Activated CD4-positive, alpha-beta T cell treated with anti-CD3 and anti-CD28 coated beads, Interleukin-2, amount 10 ng/mL, durations not matched to agents 24 days and 14 days (primary cell): ENCODE measurements at regions not wholly inside any gene's neighbourhood (a gene's known extent, or its start where the extent isn't known, plus 50 kb on each side); places are given as distances from the start of the nearest gene placed in this dataset.
"Not testable (repeated sequence)": the region's sequence is repeated elsewhere in the genome, so short reads cannot be mapped to it uniquely, and the experiment has no call there.

Source experiments
- DNase-seq: peaks from one replicate; pipeline ENCODE4 v3.0.0; 2022
- H3K27ac Mint-ChIP-seq: one replicate; pipeline ENCODE4 v1.8.0; 2022; ENCODE audit warnings: mild to moderate bottlenecking, mixed read lengths
- H3K27me3 Mint-ChIP-seq: one replicate; pipeline ENCODE4 v1.8.0; 2022; ENCODE audit warnings: mixed read lengths
- H3K36me3 Mint-ChIP-seq: one replicate; pipeline ENCODE4 v1.8.0; 2022; ENCODE audit warnings: low read depth, mild to moderate bottlenecking, mixed read lengths
- H3K4me1 Mint-ChIP-seq: one replicate; pipeline ENCODE4 v1.8.0; 2021; ENCODE audit warnings: mixed read lengths
- H3K4me3 Mint-ChIP-seq: one replicate; pipeline ENCODE4 v1.8.0; 2022; ENCODE audit warnings: mild to moderate bottlenecking, moderate library complexity, mixed read lengths
- H3K9me3 Mint-ChIP-seq: one replicate; pipeline ENCODE4 v1.8.0; 2021; ENCODE audit warnings: mixed read lengths
- intact Hi-C: fragments of 100-400 bp; cut with micrococcal nuclease; formaldehyde crosslinking; loops from one replicate; pipeline ENCODE4 v1.15.1; 2023

DNA sequence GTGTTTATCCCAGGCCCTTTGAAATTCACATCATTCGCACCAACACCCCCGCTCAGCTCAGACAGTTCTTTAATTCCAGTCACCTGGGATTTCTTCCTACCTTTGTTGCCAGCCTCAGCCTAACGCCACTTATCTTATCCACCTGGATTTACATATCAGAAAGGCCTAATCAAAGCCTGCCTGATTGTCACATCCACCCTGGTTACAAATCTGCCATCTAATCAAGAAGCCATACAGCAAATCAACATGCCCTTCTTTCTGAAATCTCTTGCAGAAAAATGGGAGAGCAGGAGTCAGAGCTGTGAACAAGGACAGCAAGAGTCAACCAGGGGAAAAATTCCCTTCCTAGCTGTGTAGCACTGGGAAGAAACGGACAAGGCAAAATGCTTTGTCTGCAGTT, 173.2 kb upstream of the DAB1 start:
- no peaks in the 10 kb centered on the region for H3K9me3 Mint-ChIP-seq

DNA sequence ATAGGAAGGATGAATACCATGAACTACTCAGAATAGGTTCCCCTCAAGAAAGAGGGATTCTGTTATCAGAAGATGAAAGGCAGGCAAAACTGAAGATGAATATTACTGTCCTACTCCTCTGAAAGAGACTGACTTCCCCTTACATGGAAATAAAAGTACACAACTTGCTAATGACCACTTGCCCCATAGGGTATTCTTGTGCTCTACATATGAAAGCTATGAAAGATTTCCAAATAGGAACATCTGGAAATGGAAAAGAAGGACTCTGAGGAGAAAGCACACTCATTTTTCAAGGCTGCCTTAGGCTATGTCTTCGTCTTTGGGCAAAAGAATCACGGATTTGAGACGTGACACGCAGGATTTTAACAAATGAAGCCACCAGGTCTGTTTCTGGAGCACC, 170.1 kb upstream of the DAB1 start:
- intact Hi-C loops, result no loop called here
- Mint-ChIP-seq H3K4me1 (no peaks in the 10 kb centered on the region), H3K27ac (no peak overlapping the region), H3K4me3 (no peak overlapping the region), H3K9me3 (no peaks in the 10 kb centered on the region), H3K27me3 (no peaks in the 10 kb centered on the region), H3K36me3 (no peaks in the 10 kb centered on the region)
- DNase-seq, result no peak

More for the DNA sequence above, 173.2 kb upstream of the DAB1 start:
- no peaks in the 10 kb centered on the region for H3K36me3 Mint-ChIP-seq
- no peaks in the 10 kb centered on the region for H3K27me3 Mint-ChIP-seq
- intact Hi-C loops, result no loop called here
- H3K4me1 Mint-ChIP-seq, result no peaks in the 10 kb centered on the region
- H3K27ac Mint-ChIP-seq, result no peak overlapping the region
- H3K4me3 Mint-ChIP-seq, result no peak overlapping the region
- no peak for DNase-seq

DNA sequence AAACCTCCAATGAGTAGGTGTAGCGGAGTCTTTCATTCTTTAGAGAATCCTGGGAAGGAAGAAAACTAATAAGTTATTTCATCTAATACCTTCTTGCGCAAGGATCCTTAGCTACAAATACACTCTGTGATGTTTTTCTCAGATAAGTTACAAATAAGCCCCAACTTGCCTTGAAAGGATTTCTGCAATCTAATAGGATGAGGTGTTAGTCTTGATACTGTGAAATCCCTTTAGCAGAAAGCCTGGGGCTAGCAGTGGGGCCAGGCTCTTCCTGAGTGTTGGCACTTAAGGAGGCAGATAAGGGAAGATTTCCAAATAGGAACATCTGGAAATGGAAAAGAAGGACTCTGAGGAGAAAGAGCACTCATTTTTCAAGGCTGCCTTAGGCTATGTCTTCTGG, 168.0 kb upstream of the DAB1 start:
- no peaks in the 10 kb centered on the region for H3K36me3 Mint-ChIP-seq

DNA sequence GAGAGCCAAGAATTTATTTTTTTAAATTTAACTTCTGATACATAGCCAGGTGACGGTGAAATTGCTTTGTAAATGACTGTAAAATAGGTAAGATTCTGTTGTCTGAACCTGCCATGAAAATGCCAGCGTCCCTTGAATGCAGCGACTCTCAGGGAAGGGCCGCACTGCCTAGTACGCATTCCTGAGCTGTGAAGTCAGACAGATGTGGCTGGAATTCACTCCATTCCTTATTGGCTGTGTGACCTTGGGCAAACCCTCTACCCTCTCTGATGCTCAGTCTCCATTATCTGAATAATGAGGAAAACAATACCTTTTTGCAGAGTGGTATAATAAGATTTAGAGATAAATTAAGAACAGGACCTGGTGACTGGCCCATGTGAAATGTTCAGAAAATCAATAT, 167.1 kb upstream of the DAB1 start:
- Mint-ChIP-seq H3K4me1 (no peaks in the 10 kb centered on the region), H3K27me3 (no peaks in the 10 kb centered on the region), H3K27ac (no peak overlapping the region), H3K36me3 (no peaks in the 10 kb centered on the region), H3K4me3 (no peak overlapping the region), H3K9me3 (no peaks in the 10 kb centered on the region)
- intact Hi-C loops, result no loop called here
- DNase-seq, result no peak

More for the DNA sequence above, 168.0 kb upstream of the DAB1 start:
- H3K4me1 Mint-ChIP-seq, result no peaks in the 10 kb centered on the region
- H3K9me3 Mint-ChIP-seq, result no peaks in the 10 kb centered on the region
- H3K4me3 Mint-ChIP-seq, result no peak overlapping the region
- H3K27ac Mint-ChIP-seq, result no peak overlapping the region
- intact Hi-C loops, result no loop called here
- no peak for DNase-seq
- H3K27me3 Mint-ChIP-seq, result no peaks in the 10 kb centered on the region

GRCh38 chr1:57586842-57587241, 163.0 kb upstream of the DAB1 start:
- H3K4me3 Mint-ChIP-seq, result no peak overlapping the region
- H3K9me3 Mint-ChIP-seq, result no peaks in the 10 kb centered on the region
- H3K27ac Mint-ChIP-seq, result no peak overlapping the region

DNA sequence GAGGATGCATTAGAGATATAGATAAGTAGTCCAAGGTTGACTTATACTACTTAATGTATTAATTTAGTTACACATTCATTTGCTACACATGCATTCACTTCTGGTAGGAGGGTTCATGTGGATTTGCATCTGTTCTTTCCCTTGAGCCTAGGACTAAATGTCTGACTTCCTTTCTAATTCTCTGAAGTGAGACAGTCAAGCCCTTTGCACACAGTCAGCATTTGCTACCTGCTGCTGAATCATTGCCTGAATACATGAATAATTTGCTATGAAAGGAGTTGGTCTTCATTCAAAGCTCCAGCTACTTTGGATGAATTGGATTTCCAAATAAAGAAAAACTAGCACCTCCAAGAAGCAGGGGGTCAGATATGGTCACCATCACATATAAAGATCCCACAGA, 154.8 kb upstream of the DAB1 start:
- H3K36me3 Mint-ChIP-seq, result no peaks in the 10 kb centered on the region
- no peaks in the 10 kb centered on the region for H3K27me3 Mint-ChIP-seq
- no peak overlapping the region for H3K27ac Mint-ChIP-seq
- H3K4me1 Mint-ChIP-seq, result no peaks in the 10 kb centered on the region
- H3K4me3 Mint-ChIP-seq, result no peak overlapping the region
- no peak for DNase-seq
- intact Hi-C loops, result no loop called here
- H3K9me3 Mint-ChIP-seq, result no peaks in the 10 kb centered on the region

More at GRCh38 chr1:57586842-57587241, 163.0 kb upstream of the DAB1 start:
- Mint-ChIP-seq H3K4me1 (no peaks in the 10 kb centered on the region), H3K27me3 (no peaks in the 10 kb centered on the region), H3K36me3 (no peaks in the 10 kb centered on the region)
- DNase-seq, result no peak
- intact Hi-C loops, result no loop called here

DNA sequence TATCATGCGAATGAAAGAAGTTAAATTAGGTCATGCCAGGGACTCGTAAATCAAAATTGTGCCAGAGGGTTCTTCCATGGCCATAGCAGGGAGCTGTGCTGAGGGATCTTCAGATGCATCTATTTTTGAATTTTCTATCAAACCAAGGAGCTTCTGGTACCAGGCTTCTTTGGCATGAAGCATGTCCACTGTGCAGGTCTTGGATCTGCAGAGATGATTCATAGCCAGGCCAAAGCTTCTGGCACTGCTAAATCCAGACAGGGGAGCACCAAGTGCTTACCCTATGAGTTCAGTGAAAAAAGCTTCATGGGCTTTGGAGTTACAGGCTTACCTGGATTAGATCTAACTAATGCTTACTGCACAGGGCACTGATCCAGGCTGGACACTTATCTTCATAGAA, 154.2 kb upstream of the DAB1 start:
- no peak overlapping the region for H3K27ac Mint-ChIP-seq
- H3K4me1 Mint-ChIP-seq, result no peaks in the 10 kb centered on the region
- no peak overlapping the region for H3K4me3 Mint-ChIP-seq
- DNase-seq, result no peak
- H3K9me3 Mint-ChIP-seq, result no peaks in the 10 kb centered on the region
- no peaks in the 10 kb centered on the region for H3K27me3 Mint-ChIP-seq
- intact Hi-C loops, result no loop called here
- H3K36me3 Mint-ChIP-seq, result no peaks in the 10 kb centered on the region

GRCh38 chr1:57576756-57577155, 152.9 kb upstream of the DAB1 start:
- Mint-ChIP-seq H3K27me3 (no peaks in the 10 kb centered on the region), H3K36me3 (no peaks in the 10 kb centered on the region), H3K4me3 (no peak overlapping the region), H3K27ac (no peak overlapping the region), H3K9me3 (no peaks in the 10 kb centered on the region), H3K4me1 (no peaks in the 10 kb centered on the region)
- intact Hi-C loops, result no loop called here
- no peak for DNase-seq

GRCh38 chr1:57572016-57572415, 148.2 kb upstream of the DAB1 start:
- intact Hi-C loops, result no loop called here
- Mint-ChIP-seq H3K36me3 (no peaks in the 10 kb centered on the region), H3K27me3 (no peaks in the 10 kb centered on the region), H3K9me3 (no peaks in the 10 kb centered on the region), H3K27ac (no peak overlapping the region), H3K4me1 (no peaks in the 10 kb centered on the region), H3K4me3 (no peak overlapping the region)
- DNase-seq, result no peak

- peaks cover 11% of the 10 kb centered on the region for H3K9me3 Mint-ChIP-seq
- H3K4me3 Mint-ChIP-seq, H3K36me3 Mint-ChIP-seq, H3K4me1 Mint-ChIP-seq, intact Hi-C loops, H3K27me3 Mint-ChIP-seq, DNase-seq, H3K27ac Mint-ChIP-seq: not testable (repeated sequence)
Observed at GRCh38 chr1:57558066-57558465, 134.2 kb upstream of the DAB1 start.

GRCh38 chr1:57553666-57554065, 129.8 kb upstream of the DAB1 start:
- H3K27ac Mint-ChIP-seq, result no peak overlapping the region
- H3K4me3 Mint-ChIP-seq, result no peak overlapping the region
- no peaks in the 10 kb centered on the region for H3K4me1 Mint-ChIP-seq
- DNase-seq, result no peak
- intact Hi-C loops, result no loop called here
- H3K9me3 Mint-ChIP-seq, result no peaks in the 10 kb centered on the region
- H3K27me3 Mint-ChIP-seq, result no peaks in the 10 kb centered on the region
- no peaks in the 10 kb centered on the region for H3K36me3 Mint-ChIP-seq

DNA sequence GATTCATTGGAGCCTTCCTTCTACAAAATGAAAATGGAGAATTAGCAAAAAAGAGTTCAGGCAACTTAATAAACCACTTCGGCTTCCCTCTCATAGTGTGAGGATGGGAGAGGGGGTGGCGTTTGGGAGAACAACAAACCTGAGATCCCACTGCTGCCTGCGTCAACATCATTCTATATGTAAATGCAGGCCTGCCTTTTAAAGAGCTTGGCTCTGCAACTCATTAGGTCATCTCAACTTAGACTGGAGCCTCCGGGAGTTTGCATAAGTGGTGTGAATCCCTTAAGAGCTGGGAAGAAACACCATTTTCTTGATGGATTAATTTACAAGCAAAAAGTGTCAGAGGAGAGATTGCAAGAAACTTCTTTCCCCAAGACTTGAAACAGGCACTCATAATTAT, 127.6 kb upstream of the DAB1 start:
- intact Hi-C loops, result no loop called here
- no peak for DNase-seq
- no peaks in the 10 kb centered on the region for H3K4me1 Mint-ChIP-seq
- no peak overlapping the region for H3K4me3 Mint-ChIP-seq
- H3K27ac Mint-ChIP-seq, result no peak overlapping the region
- H3K27me3 Mint-ChIP-seq, result no peaks in the 10 kb centered on the region
- no peaks in the 10 kb centered on the region for H3K36me3 Mint-ChIP-seq
- H3K9me3 Mint-ChIP-seq, result no peaks in the 10 kb centered on the region

GRCh38 chr1:57550092-57550491, 126.2 kb upstream of the DAB1 start:
- intact Hi-C loops, result no loop called here
- no peaks in the 10 kb centered on the region for H3K9me3 Mint-ChIP-seq
- no peak for DNase-seq
- no peaks in the 10 kb centered on the region for H3K27me3 Mint-ChIP-seq
- H3K36me3 Mint-ChIP-seq, result no peaks in the 10 kb centered on the region
- H3K4me1 Mint-ChIP-seq, result no peaks in the 10 kb centered on the region
- no peak overlapping the region for H3K4me3 Mint-ChIP-seq
- no peak overlapping the region for H3K27ac Mint-ChIP-seq

DNA sequence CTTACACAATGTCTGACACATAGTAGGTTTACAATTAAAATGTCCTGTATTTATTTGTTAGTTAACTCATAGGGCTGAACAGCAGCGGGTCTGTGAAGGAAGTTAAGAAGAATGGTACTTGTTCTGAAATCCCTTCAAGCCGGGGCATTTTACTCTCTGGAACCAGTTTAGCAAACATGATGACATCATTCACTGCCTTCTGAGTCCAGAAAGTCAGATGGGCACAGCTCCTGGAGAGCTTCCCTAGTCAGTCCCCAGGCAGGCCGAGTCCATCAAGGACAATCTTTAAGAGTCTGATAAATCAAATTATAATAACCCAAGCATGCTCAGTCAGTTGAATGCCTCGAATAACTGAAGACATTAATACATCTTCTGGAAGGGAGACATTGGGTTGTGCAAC, 125.4 kb upstream of the DAB1 start:
- DNase-seq, result no peak
- intact Hi-C loops, result no loop called here
- Mint-ChIP-seq H3K4me1 (no peaks in the 10 kb centered on the region), H3K36me3 (no peaks in the 10 kb centered on the region), H3K27ac (no peak overlapping the region), H3K9me3 (no peaks in the 10 kb centered on the region), H3K27me3 (no peaks in the 10 kb centered on the region), H3K4me3 (no peak overlapping the region)

- intact Hi-C loops, result no loop called here
- H3K27ac Mint-ChIP-seq, result no peak overlapping the region
- no peak for DNase-seq
- no peaks in the 10 kb centered on the region for H3K27me3 Mint-ChIP-seq
- no peaks in the 10 kb centered on the region for H3K36me3 Mint-ChIP-seq
- H3K4me3 Mint-ChIP-seq, result no peak overlapping the region
- H3K4me1 Mint-ChIP-seq, result no peaks in the 10 kb centered on the region
- no peaks in the 10 kb centered on the region for H3K9me3 Mint-ChIP-seq
Observed at GRCh38 chr1:57546549-57547330, 122.9 kb upstream of the DAB1 start.
